ENCODE measurements at regions not wholly inside any gene's neighbourhood (a gene's known extent, or its start where the extent isn't known, plus 50 kb on each side); places are given as distances from the start of the nearest gene placed in this dataset.

DNA sequence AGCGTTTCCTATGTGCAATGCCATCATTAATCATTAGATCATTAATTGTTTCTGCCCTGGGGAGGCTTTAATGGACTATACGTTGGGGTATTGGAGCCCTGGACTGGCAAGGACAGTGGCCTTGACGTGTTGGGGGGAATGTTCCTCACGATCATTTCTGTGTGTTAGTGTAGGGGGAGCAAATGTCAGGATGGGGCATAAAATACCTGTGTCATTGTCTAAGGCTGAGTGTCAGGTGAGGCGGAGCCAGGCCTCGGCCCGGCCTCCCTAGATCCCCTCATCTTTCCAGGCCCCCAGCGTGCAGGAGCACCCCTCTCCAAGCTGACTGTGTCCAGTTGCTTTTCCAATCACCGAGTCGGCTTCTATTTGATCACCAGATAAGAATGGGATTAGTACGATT is 346.4 kb upstream of the SHH start:
- TF ChIP-seq GATA2 (IDR thresholded peaks at IDR 0.05; ENCODE audit: insufficient read depth, insufficient read length, low read depth, low read length) (no peak), POLR2A (IDR thresholded peaks at IDR 0.05; ENCODE audit: low read depth, low read length) (no peak)
- H3K4me3 ChIP-seq (replicated peaks in 1 of 3; ENCODE audit: insufficient read depth in 1 of 3, low read depth in 1 of 3, low read length in 3 of 3), result no peak overlapping the region
- H3K9me1 ChIP-seq (replicated peaks; ENCODE audit: control insufficient read depth, extremely low read depth, insufficient read depth, low read length), result no peaks in the 10 kb centered on the region
- H3K27ac ChIP-seq (ENCODE audit: insufficient read depth, low read depth, low read length), result no peak overlapping the region
- no peaks in the 10 kb centered on the region for H4K20me1 ChIP-seq (replicated peaks; ENCODE audit: control insufficient read depth, extremely low read depth, insufficient read depth, low read length)
- FAIRE-seq, result no peak
- H3K79me2 ChIP-seq (ENCODE audit: control insufficient read depth, insufficient read depth, low read length), result no peaks in the 10 kb centered on the region
- H3K9me3 ChIP-seq (replicated peaks; ENCODE audit: control insufficient read depth, insufficient read depth, low read length), result no peaks in the 10 kb centered on the region
- intact Hi-C loops (cut with micrococcal nuclease), result no loop called here
- H3K36me3 ChIP-seq (ENCODE audit: control insufficient read depth in 2 of 2, extremely low read depth in 1 of 2, insufficient read depth in 2 of 2, low read length in 2 of 2), result no peaks in the 10 kb centered on the region
- BruUV-seq (replicated peaks), result no TSS peak
- no peak for DNase-seq (ENCODE audit: low read depth, low spot score)
- H2AFZ ChIP-seq (ENCODE audit: low read depth, low read length), result no peak overlapping the region
- no peaks in the 10 kb centered on the region for H3K4me1 ChIP-seq (ENCODE audit: control insufficient read depth, extremely low read depth, insufficient read depth, low read length)
- ChIA-PET POLR2A (no interaction called here), CTCF (no interaction called here)
- no peaks in the 10 kb centered on the region for H3K27me3 ChIP-seq (ENCODE audit: control insufficient read depth in 2 of 2, insufficient read depth in 2 of 2, low read length in 2 of 2)
- no peak overlapping the region for H3K4me2 ChIP-seq (ENCODE audit: insufficient read depth, low read length)
- dilution Hi-C loops (cut with MboI; ENCODE audit: extremely low pct_ligation_motif_present, low sequenced_read_pairs), result no loop called here
- no peak overlapping the region for H3K9ac ChIP-seq (replicated peaks; ENCODE audit: extremely low read depth, insufficient read depth, low read length)

DNA sequence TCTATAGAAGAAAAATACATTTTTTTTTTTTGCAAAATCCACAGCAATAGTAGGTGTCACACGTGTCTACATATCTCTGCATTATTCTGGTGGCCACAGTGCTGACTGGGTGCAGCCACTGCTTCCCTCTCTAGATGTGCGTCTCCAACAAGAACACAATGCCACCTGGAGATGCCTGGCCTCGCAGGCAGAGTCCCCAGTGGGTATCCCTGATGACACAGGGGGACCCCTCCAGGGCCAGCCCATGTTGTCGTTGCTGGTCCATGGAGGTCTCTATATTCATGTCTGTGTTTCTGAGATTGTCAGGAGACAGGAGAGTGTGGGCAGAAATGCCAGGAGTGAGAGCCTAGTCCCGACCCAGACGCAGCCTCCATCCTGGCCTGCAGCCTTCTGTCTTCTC is 345.9 kb upstream of the SHH start:
- no peaks in the 10 kb centered on the region for H3K36me3 ChIP-seq (ENCODE audit: control insufficient read depth in 2 of 2, extremely low read depth in 1 of 2, insufficient read depth in 2 of 2, low read length in 2 of 2)
- TF ChIP-seq MYC (IDR thresholded peaks at IDR 0.05; ENCODE audit: low read depth, low read length) (no peak), JUN (IDR thresholded peaks at IDR 0.05; ENCODE audit: borderline replicate concordance, insufficient read depth, insufficient read length, low read depth) (no peak), POLR2AphosphoS5 (IDR thresholded peaks at IDR 0.05; ENCODE audit: insufficient read depth, low read depth, low read length) (no peak), EZH2 (IDR thresholded peaks at IDR 0.05; ENCODE audit: borderline replicate concordance, low read depth, low read length, severe bottlenecking) (no peak), POLR2A (IDR thresholded peaks at IDR 0.05; ENCODE audit: low read depth, low read length) (no peak)
- TF ChIP-seq, protein P1, sequence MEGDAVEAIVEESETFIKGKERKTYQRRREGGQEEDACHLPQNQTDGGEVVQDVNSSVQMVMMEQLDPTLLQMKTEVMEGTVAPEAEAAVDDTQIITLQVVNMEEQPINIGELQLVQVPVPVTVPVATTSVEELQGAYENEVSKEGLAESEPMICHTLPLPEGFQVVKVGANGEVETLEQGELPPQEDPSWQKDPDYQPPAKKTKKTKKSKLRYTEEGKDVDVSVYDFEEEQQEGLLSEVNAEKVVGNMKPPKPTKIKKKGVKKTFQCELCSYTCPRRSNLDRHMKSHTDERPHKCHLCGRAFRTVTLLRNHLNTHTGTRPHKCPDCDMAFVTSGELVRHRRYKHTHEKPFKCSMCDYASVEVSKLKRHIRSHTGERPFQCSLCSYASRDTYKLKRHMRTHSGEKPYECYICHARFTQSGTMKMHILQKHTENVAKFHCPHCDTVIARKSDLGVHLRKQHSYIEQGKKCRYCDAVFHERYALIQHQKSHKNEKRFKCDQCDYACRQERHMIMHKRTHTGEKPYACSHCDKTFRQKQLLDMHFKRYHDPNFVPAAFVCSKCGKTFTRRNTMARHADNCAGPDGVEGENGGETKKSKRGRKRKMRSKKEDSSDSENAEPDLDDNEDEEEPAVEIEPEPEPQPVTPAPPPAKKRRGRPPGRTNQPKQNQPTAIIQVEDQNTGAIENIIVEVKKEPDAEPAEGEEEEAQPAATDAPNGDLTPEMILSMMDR (IDR thresholded peaks at IDR 0.05; ENCODE audit: extremely low read depth in 1 of 2, insufficient read depth in 1 of 2, low read depth in 1 of 2, low read length in 2 of 2), result no peak
- TF ChIP-seq, protein P2, sequence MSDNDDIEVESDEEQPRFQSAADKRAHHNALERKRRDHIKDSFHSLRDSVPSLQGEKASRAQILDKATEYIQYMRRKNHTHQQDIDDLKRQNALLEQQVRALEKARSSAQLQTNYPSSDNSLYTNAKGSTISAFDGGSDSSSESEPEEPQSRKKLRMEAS (IDR thresholded peaks at IDR 0.05; ENCODE audit: insufficient read depth, insufficient read length), result no peak
- H3K4me1 ChIP-seq (ENCODE audit: control insufficient read depth, extremely low read depth, insufficient read depth, low read length), result no peaks in the 10 kb centered on the region
- DNase-seq (ENCODE audit: low read depth, low spot score) (no peak), FAIRE-seq (no peak)
- H3K4me3 ChIP-seq (replicated peaks in 1 of 3; ENCODE audit: insufficient read depth in 1 of 3, low read depth in 1 of 3, low read length in 3 of 3), result no peak overlapping the region
- H3K27ac ChIP-seq (ENCODE audit: insufficient read depth, low read depth, low read length), result no peak overlapping the region
- no peaks in the 10 kb centered on the region for H3K79me2 ChIP-seq (ENCODE audit: control insufficient read depth, insufficient read depth, low read length)
- BruUV-seq (replicated peaks), result no TSS peak
- H3K27me3 ChIP-seq (ENCODE audit: control insufficient read depth in 2 of 2, insufficient read depth in 2 of 2, low read length in 2 of 2), result no peaks in the 10 kb centered on the region
- intact Hi-C loops (cut with micrococcal nuclease) (no loop called here), dilution Hi-C loops (cut with MboI; ENCODE audit: extremely low pct_ligation_motif_present, low sequenced_read_pairs) (no loop called here)
- no peaks in the 10 kb centered on the region for H3K9me1 ChIP-seq (replicated peaks; ENCODE audit: control insufficient read depth, extremely low read depth, insufficient read depth, low read length)
- no peak overlapping the region for H2AFZ ChIP-seq (ENCODE audit: low read depth, low read length)
- H4K20me1 ChIP-seq (replicated peaks; ENCODE audit: control insufficient read depth, extremely low read depth, insufficient read depth, low read length), result no peaks in the 10 kb centered on the region
- CTCF ChIA-PET, result no interaction called here
- POLR2A ChIA-PET, result no interaction called here
- H3K9me3 ChIP-seq (replicated peaks; ENCODE audit: control insufficient read depth, insufficient read depth, low read length), result peaks cover 1% of the 10 kb centered on the region
- no peak overlapping the region for H3K4me2 ChIP-seq (ENCODE audit: insufficient read depth, low read length)
- H3K9ac ChIP-seq (replicated peaks; ENCODE audit: extremely low read depth, insufficient read depth, low read length), result no peak overlapping the region
